SK-N-MC (cell line): ENCODE measurements at regions not wholly inside any gene's neighbourhood (a gene's known extent, or its start where the extent isn't known, plus 50 kb on each side); places are given as distances from the start of the nearest gene placed in this dataset.

Experiments used
- EZH2 ChIP-seq: fragments of 200-600 bp; sonication (generic); IDR thresholded peaks from one replicate; pipeline ENCODE4 v1.6.1; 2017; ENCODE audit warnings: antibody characterized with exemption
- POLR2AphosphoS5 ChIP-seq: IDR thresholded peaks from 2 replicates; pipeline ENCODE4 v1.6.1; 2012; ENCODE audit warnings: mild to moderate bottlenecking, low read depth, low read length, borderline replicate concordance

GRCh38 chr3:117657278-117657677, 947.7 kb downstream of the TUSC7 start:
- TF ChIP-seq EZH2, result no peak
- no peak for TF ChIP-seq POLR2AphosphoS5
